Renal pelvis (tissue), 1 donor: ENCODE measurements at regions not wholly inside any gene's neighbourhood (a gene's known extent, or its start where the extent isn't known, plus 50 kb on each side); places are given as distances from the start of the nearest gene placed in this dataset.
A peak's percentile ranks its signal among the peaks of the same experiment; 100 is the strongest.

Experiments used
- DNase-seq: peaks from one replicate; pipeline ENCODE4 v3.0.0-alpha.2; 2013

GRCh38 chr2:88283886-88284592 lies 113.9 kb downstream of the THNSL2 start:
- no peak for DNase-seq

- no peak for DNase-seq
Measured at GRCh38 chr2:88281302-88282217, 111.4 kb downstream of the THNSL2 start.

GRCh38 chr2:88269836-88270235 lies 99.7 kb downstream of the THNSL2 start:
- no peak for DNase-seq

GRCh38 chr2:88265352-88266303 lies 95.5 kb downstream of the THNSL2 start:
- DNase-seq: no peak

- no peak for DNase-seq
Measured at GRCh38 chr2:88263861-88264260, 93.7 kb downstream of the THNSL2 start.

- no peak for DNase-seq
Measured at GRCh38 chr2:88261725-88262124, 91.6 kb downstream of the THNSL2 start.

GRCh38 chr2:88258208-88258607 lies 88.1 kb downstream of the THNSL2 start:
- DNase-seq: peak; percentile 9

GRCh38 chr2:88254437-88255091 lies 84.4 kb downstream of the THNSL2 start:
- DNase-seq: no peak

- no peak for DNase-seq
Measured at GRCh38 chr2:88253997-88254396, 83.9 kb downstream of the THNSL2 start.

- DNase-seq: no peak
Measured at GRCh38 chr2:88253375-88253774, 83.2 kb downstream of the THNSL2 start.

GRCh38 chr2:88252646-88253045 lies 82.5 kb downstream of the THNSL2 start:
- no peak for DNase-seq

- DNase-seq: no peak
Measured at GRCh38 chr2:88252111-88252510, 82.0 kb downstream of the THNSL2 start.

- DNase-seq: no peak
Measured at GRCh38 chr2:88250404-88250803, 80.3 kb downstream of the THNSL2 start.

GRCh38 chr2:88248280-88248828 lies 78.2 kb downstream of the THNSL2 start:
- DNase-seq: no peak

GRCh38 chr2:88247531-88247930 lies 77.4 kb downstream of the THNSL2 start:
- DNase-seq: no peak

GRCh38 chr2:88245109-88245508 lies 75.0 kb downstream of the THNSL2 start:
- no peak for DNase-seq

- DNase-seq: no peak
Measured at GRCh38 chr2:88239781-88240180, 69.6 kb downstream of the THNSL2 start.

GRCh38 chr2:88236666-88237065 lies 66.5 kb downstream of the THNSL2 start:
- no peak for DNase-seq
